Neuronal stem cell (in vitro differentiated cells): ENCODE measurements at regions not wholly inside any gene's neighbourhood (a gene's known extent, or its start where the extent isn't known, plus 50 kb on each side); places are given as distances from the start of the nearest gene placed in this dataset.
A peak's percentile ranks its signal among the peaks of the same experiment; 100 is the strongest.
"Not testable (repeated sequence)": the region's sequence is repeated elsewhere in the genome, so short reads cannot be mapped to it uniquely, and the experiment has no call there.

ENCODE experiments used
- DNase-seq: peaks from one replicate; pipeline ENCODE4 v3.0.0-alpha.2; 2013; ENCODE audit warnings: low spot score
- H2AFZ ChIP-seq: one replicate; pipeline ENCODE4 v1.6.1; 2013; ENCODE audit warnings: mild to moderate bottlenecking, low read length, inconsistent platforms
- H2AK5ac ChIP-seq: 2 replicates; pipeline ENCODE4 v1.6.1; 2013; ENCODE audit warnings: low read depth, mild to moderate bottlenecking, inconsistent platforms, low read length, moderate library complexity, mixed read lengths
- H2BK120ac ChIP-seq: 2 replicates; pipeline ENCODE4 v1.6.1; 2013; ENCODE audit warnings: low read depth, mild to moderate bottlenecking, inconsistent platforms, low read length, moderate library complexity, mixed read lengths
- H2BK12ac ChIP-seq: one replicate; pipeline ENCODE4 v1.6.1; 2013; ENCODE audit warnings: low read length, inconsistent platforms
- H2BK15ac ChIP-seq: 2 replicates; pipeline ENCODE4 v1.6.1; 2013; ENCODE audit warnings: mild to moderate bottlenecking, low read length, inconsistent platforms, mixed read lengths
- H2BK5ac ChIP-seq: one replicate; pipeline ENCODE4 v1.6.1; 2013; ENCODE audit warnings: inconsistent platforms, mild to moderate bottlenecking, low read length, moderate library complexity
- H3K14ac ChIP-seq: one replicate; pipeline ENCODE4 v1.6.1; 2013; ENCODE audit warnings: low read length, inconsistent platforms
- H3K18ac ChIP-seq: 2 replicates; pipeline ENCODE4 v1.6.1; 2013; ENCODE audit warnings: low read length, inconsistent platforms
- H3K23ac ChIP-seq: 2 replicates; pipeline ENCODE4 v1.6.1; 2013; ENCODE audit warnings: low read depth, mild to moderate bottlenecking, mixed read lengths, low read length, inconsistent platforms; ENCODE audit not compliant: poor library complexity
- H3K27ac ChIP-seq: replicated peaks from 3 replicates; pipeline ENCODE4 v1.5.1; 2013; ENCODE audit warnings: low read length, inconsistent platforms
- H3K27me3 ChIP-seq, 3 experiments: 2 replicates each; pipeline ENCODE4 v1.6.1; 2013; ENCODE audit warnings: low read length in 3 of 3, mild to moderate bottlenecking in 2 of 3, inconsistent platforms in 1 of 3, low read depth in 1 of 3, mixed read lengths in 1 of 3, moderate library complexity in 1 of 3; ENCODE audit not compliant: control insufficient read depth in 3 of 3, insufficient read depth in 3 of 3
- H3K36me3 ChIP-seq, 2 donors: replicated peaks in 1 of 2; 2 replicates each; pipeline ENCODE4 v1.6.1; 2013; ENCODE audit warnings: low read length in 2 of 2; ENCODE audit not compliant: control insufficient read depth in 2 of 2, insufficient read depth in 2 of 2
- H3K4ac ChIP-seq: 2 replicates; pipeline ENCODE4 v1.6.1; 2013; ENCODE audit warnings: inconsistent platforms, mild to moderate bottlenecking, low read length, moderate library complexity
- H3K4me1 ChIP-seq, 2 donors: 1 replicate in 1 of 2; 2 replicates in 1 of 2; pipeline ENCODE4 v1.6.1; 2013; ENCODE audit warnings: low read length in 2 of 2, low read depth in 1 of 2; ENCODE audit not compliant: control insufficient read depth in 2 of 2, insufficient read depth in 1 of 2
- H3K4me2 ChIP-seq: one replicate; pipeline ENCODE4 v1.6.1; 2013; ENCODE audit warnings: mild to moderate bottlenecking, low read length, inconsistent platforms; ENCODE audit not compliant: insufficient read depth, poor library complexity, severe bottlenecking
- H3K4me3 ChIP-seq, 2 donors: 2 replicates each; pipeline ENCODE4 v1.5.1; 2013; ENCODE audit warnings: low read length in 2 of 2, mild to moderate bottlenecking in 2 of 2, inconsistent platforms in 1 of 2, moderate library complexity in 1 of 2
- H3K79me1 ChIP-seq: one replicate; pipeline ENCODE4 v1.6.1; 2013; ENCODE audit warnings: low read depth, mild to moderate bottlenecking, inconsistent platforms, low read length, moderate library complexity
- H3K9ac ChIP-seq: one replicate; pipeline ENCODE4 v1.6.1; 2013; ENCODE audit warnings: mild to moderate bottlenecking, low read depth, low read length, inconsistent platforms; ENCODE audit not compliant: poor library complexity
- H3K9me3 ChIP-seq, 2 donors: replicated peaks in 1 of 2; 2 replicates each; pipeline versions ENCODE3 to v1.6.1; 2013; ENCODE audit warnings: low read length in 2 of 2, mild to moderate bottlenecking in 2 of 2, inconsistent platforms in 1 of 2, low read depth in 1 of 2, mixed read lengths in 1 of 2, moderate library complexity in 1 of 2; ENCODE audit not compliant: control insufficient read depth in 2 of 2, insufficient read depth in 1 of 2
- H4K8ac ChIP-seq: one replicate; pipeline ENCODE4 v1.6.1; 2013; ENCODE audit warnings: low read depth, mild to moderate bottlenecking, inconsistent platforms, low read length, moderate library complexity
- H4K91ac ChIP-seq: one replicate; pipeline ENCODE4 v1.6.1; 2013; ENCODE audit warnings: low read length, low read depth, mild to moderate bottlenecking, inconsistent platforms; ENCODE audit not compliant: poor library complexity
- WGBS, 2 donors: extraction: QIAGEN DNeasy Blood & Tissue Kit; methylation state at CpG; one replicate each; pipeline ENCODE4 v1.1.7; 2013; ENCODE audit warnings: missing lambda C conversion rate in 2 of 2, mixed read lengths in 1 of 2; ENCODE audit not compliant: insufficient read length in 2 of 2, insufficient replicate concordance in 1 of 2; ENCODE audit errors: extremely low coverage in 2 of 2; 5-methylcytosine and 5-hydroxymethylcytosine counted together

DNA sequence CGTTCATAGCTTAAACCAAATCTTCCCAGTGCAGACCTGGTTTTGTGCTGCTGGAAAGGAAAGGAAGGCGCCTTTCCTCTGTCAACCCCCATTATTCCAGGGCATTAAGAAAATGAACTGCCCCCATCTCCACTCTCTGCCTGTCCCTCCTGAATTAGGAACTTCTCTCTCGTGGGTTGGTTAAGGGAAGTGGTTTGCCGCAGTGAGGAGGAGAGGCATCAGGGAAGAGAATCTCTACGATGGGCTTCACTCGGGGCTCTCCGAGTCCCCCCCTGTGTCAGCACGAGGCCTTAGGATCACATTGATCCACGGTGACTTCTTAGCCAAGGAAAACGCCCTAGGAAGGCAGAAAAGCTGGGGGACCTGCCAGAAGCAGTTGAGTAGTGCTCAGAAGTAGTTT, 53.9 kb upstream of the LYZL2 start:
- Histone ChIP-seq H3K14ac (no peak overlapping the region), H3K4ac (no peak overlapping the region), H2BK120ac (no peak overlapping the region), H4K91ac (no peak overlapping the region), H2BK15ac (no peak overlapping the region), H3K79me1 (no peaks in the 10 kb centered on the region), H3K9ac (no peak overlapping the region), H3K23ac (no peak overlapping the region), H3K4me1 (peaks cover 0 to 8% of the 10 kb centered on the region in 2 donors), H3K9me3 (peaks cover 0 to 4% of the 10 kb centered on the region in 2 donors), H3K4me3 (no peak overlapping the region), H3K36me3 (no peaks in the 10 kb centered on the region), H2AFZ (no peak overlapping the region), H2BK5ac (no peak overlapping the region), H4K8ac (no peak overlapping the region), H2AK5ac (no peak overlapping the region), H3K27me3 (no peaks in the 10 kb centered on the region), H3K27ac (no peak overlapping the region), H3K18ac (peak overlapping the region; percentile 64), H3K4me2 (no peak overlapping the region), H2BK12ac (no peak overlapping the region)
- no peak for DNase-seq
- no CpG with 5 or more reads among the region's 10 CpGs for WGBS, 2 donors

DNA sequence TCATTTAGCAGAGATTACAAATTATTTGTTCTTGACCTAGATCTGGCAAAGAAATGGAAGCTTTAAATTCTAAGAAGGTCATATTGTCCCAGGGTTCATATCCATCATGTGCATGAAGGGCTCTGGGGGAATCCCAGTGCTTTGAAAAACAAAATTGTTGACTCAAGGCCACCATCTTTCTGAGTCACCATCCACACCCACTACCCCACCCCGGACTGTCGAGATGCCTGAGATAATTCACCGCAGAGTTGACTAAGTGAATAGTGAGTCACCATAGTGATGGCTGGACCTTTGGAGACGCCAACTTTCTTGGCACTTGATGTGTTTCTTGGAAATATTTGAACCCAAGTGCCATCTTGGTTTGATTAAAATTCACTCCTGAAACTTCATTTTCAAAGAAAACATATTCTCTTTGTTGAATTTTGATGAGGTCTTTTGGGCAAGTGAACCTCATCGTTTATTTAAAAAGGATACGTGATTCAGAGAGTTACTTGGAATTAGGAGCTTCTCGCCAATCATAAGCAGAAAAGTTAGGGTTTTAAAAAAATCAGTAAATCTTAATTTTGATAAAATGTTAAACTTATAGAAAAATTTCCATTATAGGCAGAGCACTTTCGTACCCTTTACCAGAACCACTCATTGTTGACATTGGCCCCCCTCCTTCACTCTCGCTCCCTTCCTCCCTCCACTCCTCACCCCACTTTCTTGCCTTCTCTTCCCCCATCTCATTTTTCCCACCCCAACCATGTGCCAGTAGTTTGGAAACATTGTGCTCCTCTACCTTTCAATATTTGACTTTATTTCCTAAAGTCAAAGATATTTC, 53.0 kb upstream of the LYZL2 start:
- H2AK5ac ChIP-seq, H4K91ac ChIP-seq, H3K79me1 ChIP-seq, H2BK120ac ChIP-seq, H3K36me3 ChIP-seq, H2BK12ac ChIP-seq, H2BK15ac ChIP-seq, H3K9me3 ChIP-seq, H3K4me2 ChIP-seq, H3K9ac ChIP-seq, H3K18ac ChIP-seq, DNase-seq, H3K4me1 ChIP-seq, H3K23ac ChIP-seq, H3K4ac ChIP-seq, H4K8ac ChIP-seq, H3K27ac ChIP-seq, H3K14ac ChIP-seq, H2AFZ ChIP-seq, H2BK5ac ChIP-seq, H3K27me3 ChIP-seq, H3K4me3 ChIP-seq: not testable (repeated sequence)
- WGBS, 2 donors = no CpG with 5 or more reads among the region's 9 CpGs

GRCh38 chr10:30680908-30681307, 51.4 kb upstream of the LYZL2 start:
- DNase-seq = no peak
- Histone ChIP-seq H3K4me1 (peaks cover 0 to 7% of the 10 kb centered on the region in 2 donors), H3K36me3 (no peaks in the 10 kb centered on the region), H3K9me3 (peaks cover 0 to 4% of the 10 kb centered on the region in 2 donors), H2BK12ac (no peak overlapping the region), H4K91ac (no peak overlapping the region), H2BK5ac (no peak overlapping the region), H2AFZ (no peak overlapping the region), H4K8ac (no peak overlapping the region), H3K4ac (no peak overlapping the region), H2BK15ac (no peak overlapping the region), H2AK5ac (no peak overlapping the region), H3K27me3 (no peaks in the 10 kb centered on the region), H3K14ac (no peak overlapping the region), H3K23ac (no peak overlapping the region), H3K9ac (no peak overlapping the region), H3K18ac (no peak overlapping the region), H3K79me1 (no peaks in the 10 kb centered on the region), H3K4me2 (no peak overlapping the region), H3K4me3 (no peak overlapping the region), H3K27ac (no peak overlapping the region), H2BK120ac (no peak overlapping the region)
- no CpG with 5 or more reads among the region's 1 CpG for WGBS, 2 donors
